ENCODE measurements at regions not wholly inside any gene's neighbourhood (a gene's known extent, or its start where the extent isn't known, plus 50 kb on each side); places are given as distances from the start of the nearest gene placed in this dataset.

DNA sequence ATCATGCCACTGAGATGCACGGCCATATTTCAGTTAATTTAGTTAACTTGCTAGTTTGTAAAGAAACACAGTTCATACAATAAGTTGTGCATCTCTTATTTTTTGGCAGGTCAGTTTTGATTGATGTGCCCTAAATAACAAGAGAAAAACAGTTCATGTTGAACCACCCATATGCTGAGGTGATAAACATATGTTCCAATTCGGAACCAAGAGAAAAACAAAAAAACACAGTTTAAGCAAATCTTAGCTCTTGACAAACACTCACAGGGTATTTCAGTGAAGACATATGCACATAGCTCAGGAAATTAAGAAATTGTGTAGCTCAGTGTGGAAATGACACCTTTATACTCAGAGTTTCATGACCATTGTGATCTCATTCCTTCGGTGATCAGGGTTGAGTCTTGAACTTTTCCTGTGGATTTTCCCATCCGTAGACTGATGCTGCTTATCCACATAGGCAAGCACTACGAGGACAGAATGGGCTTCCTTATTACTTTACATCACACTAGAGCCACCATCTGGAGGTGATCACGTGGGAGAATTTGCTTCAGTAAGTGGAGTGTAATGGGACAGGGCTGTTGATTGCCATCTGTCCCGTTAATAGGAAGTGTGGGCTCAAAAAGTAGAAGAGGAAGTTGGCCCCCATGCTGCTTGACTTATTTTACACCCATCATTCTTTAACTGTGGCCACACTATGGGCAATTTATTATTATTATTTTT, 773.0 kb downstream of the MTRR start:
- 20% methylated on average over 7 of the region's 7 CpGs for WGBS (ENCODE audit: low lambda C conversion rate)
- FAIRE-seq, result no peak

More for the DNA sequence above, 773.0 kb downstream of the MTRR start:
- ATAC-seq (no peak), DNase-seq (ENCODE audit: low spot score) (no peak)
- in situ Hi-C loops (cut with HindIII; ENCODE audit: extremely low pct_ligation_motif_present, low pct_unique_long_range_greater_than_20kb), result no loop called here
- Histone ChIP-seq H3K27ac (ENCODE audit: extremely low read length, insufficient read depth, low read length) (no peak overlapping the region), H3K4me3 (replicated peaks in 1 of 3; ENCODE audit: insufficient read depth in 1 of 3, low read depth in 2 of 3, low read length in 3 of 3) (no peak overlapping the region), H3K27me3 (ENCODE audit: control insufficient read depth in 1 of 2, insufficient read depth in 2 of 2, low read length in 2 of 2) (no peaks in the 10 kb centered on the region; a peak in 1 of 5 replicates), H3K9ac (ENCODE audit: insufficient read depth, low read depth, low read length) (no peak overlapping the region), H2AFZ (ENCODE audit: low read length) (no peak overlapping the region), H3K9me3 (ENCODE audit: low read length) (peaks cover 87% of the 10 kb centered on the region), H3K4me1 (ENCODE audit: insufficient read depth, low read length) (no peaks in the 10 kb centered on the region), H4K20me1 (ENCODE audit: insufficient read depth, low read length) (no peaks in the 10 kb centered on the region), H3K79me2 (ENCODE audit: insufficient read depth, low read length) (no peaks in the 10 kb centered on the region), H3K4me2 (ENCODE audit: low read depth, low read length) (no peak overlapping the region), H3K36me3 (replicated peaks in 1 of 2; ENCODE audit: control insufficient read depth in 1 of 2, insufficient read depth in 2 of 2, low read length in 2 of 2) (no peaks in the 10 kb centered on the region)
- intact Hi-C loops (cut with micrococcal nuclease; ENCODE audit: unreplicated experiment), result no loop called here
- TF ChIP-seq, protein P1, sequence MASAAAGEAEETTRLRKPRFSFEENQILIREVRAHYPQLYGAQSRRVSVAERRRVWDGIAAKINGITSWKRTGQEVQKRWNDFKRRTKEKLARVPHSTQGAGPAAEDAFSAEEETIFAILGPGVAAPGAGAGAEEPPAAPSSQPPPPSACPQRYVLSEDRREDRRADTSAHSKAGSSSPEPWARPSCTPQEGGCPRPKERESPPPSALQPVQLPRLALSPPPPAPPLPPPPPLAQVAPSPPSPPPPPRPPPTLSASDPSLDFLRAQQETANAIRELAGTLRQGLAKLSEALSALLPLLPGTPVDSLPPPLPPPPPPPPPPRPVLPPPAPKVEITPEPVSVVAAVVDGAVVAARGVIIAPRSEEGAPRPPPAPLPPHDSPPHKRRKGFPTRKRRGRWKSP (CRISPR knock-in tag; IDR thresholded peaks at IDR 0.05), result no peak
- TF ChIP-seq ZSCAN9 (CRISPR knock-in tag; IDR thresholded peaks at IDR 0.05; ENCODE audit: borderline replicate concordance) (no peak), ZC3H4 (CRISPR knock-in tag; IDR thresholded peaks at IDR 0.05; ENCODE audit: borderline replicate concordance) (no peak)
- TF ChIP-seq, protein P2, sequence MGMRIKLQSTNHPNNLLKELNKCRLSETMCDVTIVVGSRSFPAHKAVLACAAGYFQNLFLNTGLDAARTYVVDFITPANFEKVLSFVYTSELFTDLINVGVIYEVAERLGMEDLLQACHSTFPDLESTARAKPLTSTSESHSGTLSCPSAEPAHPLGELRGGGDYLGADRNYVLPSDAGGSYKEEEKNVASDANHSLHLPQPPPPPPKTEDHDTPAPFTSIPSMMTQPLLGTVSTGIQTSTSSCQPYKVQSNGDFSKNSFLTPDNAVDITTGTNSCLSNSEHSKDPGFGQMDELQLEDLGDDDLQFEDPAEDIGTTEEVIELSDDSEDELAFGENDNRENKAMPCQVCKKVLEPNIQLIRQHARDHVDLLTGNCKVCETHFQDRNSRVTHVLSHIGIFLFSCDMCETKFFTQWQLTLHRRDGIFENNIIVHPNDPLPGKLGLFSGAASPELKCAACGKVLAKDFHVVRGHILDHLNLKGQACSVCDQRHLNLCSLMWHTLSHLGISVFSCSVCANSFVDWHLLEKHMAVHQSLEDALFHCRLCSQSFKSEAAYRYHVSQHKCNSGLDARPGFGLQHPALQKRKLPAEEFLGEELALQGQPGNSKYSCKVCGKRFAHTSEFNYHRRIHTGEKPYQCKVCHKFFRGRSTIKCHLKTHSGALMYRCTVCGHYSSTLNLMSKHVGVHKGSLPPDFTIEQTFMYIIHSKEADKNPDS (CRISPR knock-in tag; IDR thresholded peaks at IDR 0.05), result no peak
- TF ChIP-seq, protein P3, sequence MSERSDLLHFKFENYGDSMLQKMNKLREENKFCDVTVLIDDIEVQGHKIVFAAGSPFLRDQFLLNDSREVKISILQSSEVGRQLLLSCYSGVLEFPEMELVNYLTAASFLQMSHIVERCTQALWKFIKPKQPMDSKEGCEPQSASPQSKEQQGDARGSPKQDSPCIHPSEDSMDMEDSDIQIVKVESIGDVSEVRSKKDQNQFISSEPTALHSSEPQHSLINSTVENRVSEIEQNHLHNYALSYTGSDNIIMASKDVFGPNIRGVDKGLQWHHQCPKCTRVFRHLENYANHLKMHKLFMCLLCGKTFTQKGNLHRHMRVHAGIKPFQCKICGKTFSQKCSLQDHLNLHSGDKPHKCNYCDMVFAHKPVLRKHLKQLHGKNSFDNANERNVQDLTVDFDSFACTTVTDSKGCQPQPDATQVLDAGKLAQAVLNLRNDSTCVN (CRISPR knock-in tag; IDR thresholded peaks at IDR 0.05; ENCODE audit: borderline replicate concordance), result no peak
- ChIA-PET CTCF (ENCODE audit: low intra/inter-chr PET ratio, low total read pairs) (no interaction called here), POLR2A (no interaction called here)
- no TSS peak for BruUV-seq (replicated peaks)
